ENCODE measurements at regions not wholly inside any gene's neighbourhood (a gene's known extent, or its start where the extent isn't known, plus 50 kb on each side); places are given as distances from the start of the nearest gene placed in this dataset.
"Not testable (repeated sequence)": the region's sequence is repeated elsewhere in the genome, so short reads cannot be mapped to it uniquely, and the experiment has no call there.

DNA sequence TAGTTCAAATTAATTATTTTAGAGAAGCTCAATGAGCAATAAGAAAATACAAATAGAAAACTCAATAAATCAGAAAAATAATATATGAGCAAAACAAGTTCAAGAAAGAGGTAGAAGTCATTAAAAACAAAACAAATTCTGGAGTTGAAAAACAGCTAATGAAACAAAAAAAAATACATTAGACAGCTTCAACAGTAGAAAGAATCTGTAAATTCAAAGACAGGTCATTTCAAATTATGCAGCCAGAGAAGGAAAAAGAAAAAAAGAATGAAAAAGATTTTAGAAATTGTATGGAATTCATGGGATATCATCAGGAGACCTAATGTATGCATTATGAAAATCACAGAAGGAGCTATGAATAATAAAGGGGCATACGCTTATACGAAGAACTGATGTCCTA is 795.3 kb upstream of the ADGRB3 start:
- no peak for DNase-seq

DNA sequence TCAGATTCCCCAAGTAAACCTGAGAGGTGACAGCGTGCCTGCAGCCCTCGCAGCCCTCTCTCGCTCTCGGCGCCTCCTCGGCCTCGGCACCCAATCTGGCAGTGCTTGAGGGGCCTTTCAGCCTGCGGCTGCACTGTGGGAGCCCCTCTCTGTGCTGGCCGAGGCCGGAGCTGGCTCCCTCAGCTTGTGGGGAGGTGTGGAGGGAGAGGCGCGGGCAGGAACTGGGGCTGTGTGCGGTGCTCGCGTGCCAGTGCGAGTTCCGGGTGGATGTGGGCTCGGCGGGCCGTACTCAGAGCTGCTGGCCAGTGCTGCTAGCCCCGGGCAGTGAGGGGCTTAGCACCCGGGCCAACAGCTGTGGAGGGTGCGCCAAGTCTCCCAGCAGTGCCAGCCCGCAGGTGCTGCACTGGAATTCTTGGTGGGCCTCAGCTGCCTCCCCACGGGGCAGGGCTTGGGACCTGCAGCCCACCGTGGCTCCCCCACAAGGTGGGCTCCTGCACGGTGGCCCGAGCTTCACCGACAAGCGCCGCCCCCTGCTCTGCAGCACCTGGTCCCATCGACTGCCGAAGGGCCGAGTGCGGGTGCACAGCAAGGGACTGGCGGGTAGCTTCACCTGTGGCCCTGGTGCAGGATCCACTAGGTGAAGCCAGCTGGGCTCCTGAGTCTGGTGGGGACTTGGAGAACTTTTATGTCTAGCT is 809.7 kb upstream of the ADGRB3 start:
- DNase-seq: no peak

DNA sequence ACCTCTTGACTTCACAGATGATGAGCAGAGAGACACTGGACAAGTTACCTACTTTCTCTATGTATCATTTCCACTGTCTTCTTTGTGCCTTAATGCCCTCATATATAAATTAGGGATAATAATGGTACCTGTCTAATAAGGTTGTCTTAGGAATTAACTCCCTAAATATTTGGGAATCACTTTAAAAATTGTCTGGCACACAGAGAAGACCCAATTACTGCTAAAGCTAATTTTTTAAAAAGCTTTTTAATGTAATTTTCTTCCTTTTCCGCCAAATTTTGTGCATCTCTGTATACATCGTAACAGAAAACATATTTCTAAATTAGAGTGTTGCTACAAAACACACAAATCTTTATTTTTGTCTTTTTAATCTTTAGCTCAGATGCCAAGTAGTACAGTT is 816.8 kb upstream of the ADGRB3 start:
- no peak for DNase-seq

DNA sequence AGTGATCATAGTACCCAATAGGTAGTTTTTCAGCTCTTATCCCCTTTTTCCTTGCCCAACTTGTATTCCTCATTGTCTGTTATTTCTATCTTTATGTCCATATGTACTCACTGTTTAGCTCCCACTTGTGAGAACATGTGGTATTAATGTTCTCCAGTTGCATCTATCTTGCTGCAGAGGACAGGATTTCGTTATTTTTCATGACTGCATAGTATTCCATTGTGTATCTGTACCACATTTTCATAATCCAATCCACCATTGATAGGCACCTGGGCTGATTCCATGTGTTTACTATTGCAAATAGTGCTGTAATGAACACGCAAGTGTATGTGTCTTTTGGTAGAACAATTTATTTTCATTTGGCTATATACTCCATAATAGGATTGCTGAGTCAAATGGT is 819.5 kb upstream of the ADGRB3 start:
- no peak for DNase-seq

DNA sequence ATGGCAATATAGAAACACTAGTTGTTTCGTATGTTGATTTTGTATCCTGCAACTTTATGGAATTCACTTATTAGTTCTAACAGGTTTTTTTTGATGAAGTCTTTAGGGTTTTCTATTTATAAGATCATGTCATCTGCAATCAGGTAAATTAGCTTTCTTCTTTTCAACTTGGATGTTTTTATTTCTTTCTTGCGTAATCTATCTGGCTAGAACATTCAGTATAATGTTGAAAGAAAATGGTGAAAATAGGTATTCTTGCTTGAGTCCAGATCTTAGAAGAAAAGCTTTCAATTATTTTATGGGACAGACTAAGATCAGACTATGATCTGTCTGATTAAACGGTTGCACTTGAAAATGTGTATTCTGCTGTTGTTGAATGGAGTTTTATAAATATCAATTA is 820.8 kb upstream of the ADGRB3 start:
- no peak for DNase-seq

DNA sequence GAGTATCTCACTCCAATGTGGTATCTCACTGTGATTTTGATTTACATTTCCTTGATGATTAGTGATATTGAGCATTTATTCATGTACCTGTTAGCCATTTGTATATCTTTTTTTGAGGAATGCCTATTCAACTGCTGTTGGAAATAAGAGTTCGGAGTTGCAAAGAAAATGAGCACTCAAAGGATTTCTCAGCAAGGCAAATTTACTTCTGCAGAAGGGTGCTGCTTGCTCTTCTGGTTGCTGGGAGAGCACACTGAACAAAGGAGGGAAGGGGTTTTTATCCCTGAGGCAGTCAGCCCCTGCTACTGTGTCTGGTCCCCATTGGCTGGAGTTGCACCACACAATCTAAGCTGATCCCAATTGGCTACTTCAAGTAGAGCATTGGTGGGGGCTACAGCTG is 822.4 kb upstream of the ADGRB3 start:
- no peak for DNase-seq

DNA sequence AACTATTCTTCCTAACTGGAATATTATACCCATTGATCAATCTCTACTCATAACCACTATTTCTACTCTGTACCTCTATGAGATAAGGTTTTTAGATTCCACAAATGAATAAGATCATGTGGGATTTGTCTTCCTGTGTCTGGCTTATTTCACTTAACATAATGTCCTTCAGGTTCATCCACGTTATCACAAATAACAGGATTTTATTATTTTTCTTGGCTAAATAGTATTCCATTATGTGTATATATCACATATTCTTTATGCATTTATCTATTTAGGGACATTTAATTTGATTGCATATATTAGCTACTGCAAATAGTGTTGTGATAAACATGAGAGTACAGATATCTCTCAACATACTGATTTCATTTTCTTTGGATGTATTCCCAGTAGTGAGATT is 823.0 kb upstream of the ADGRB3 start:
- DNase-seq: no peak

DNA sequence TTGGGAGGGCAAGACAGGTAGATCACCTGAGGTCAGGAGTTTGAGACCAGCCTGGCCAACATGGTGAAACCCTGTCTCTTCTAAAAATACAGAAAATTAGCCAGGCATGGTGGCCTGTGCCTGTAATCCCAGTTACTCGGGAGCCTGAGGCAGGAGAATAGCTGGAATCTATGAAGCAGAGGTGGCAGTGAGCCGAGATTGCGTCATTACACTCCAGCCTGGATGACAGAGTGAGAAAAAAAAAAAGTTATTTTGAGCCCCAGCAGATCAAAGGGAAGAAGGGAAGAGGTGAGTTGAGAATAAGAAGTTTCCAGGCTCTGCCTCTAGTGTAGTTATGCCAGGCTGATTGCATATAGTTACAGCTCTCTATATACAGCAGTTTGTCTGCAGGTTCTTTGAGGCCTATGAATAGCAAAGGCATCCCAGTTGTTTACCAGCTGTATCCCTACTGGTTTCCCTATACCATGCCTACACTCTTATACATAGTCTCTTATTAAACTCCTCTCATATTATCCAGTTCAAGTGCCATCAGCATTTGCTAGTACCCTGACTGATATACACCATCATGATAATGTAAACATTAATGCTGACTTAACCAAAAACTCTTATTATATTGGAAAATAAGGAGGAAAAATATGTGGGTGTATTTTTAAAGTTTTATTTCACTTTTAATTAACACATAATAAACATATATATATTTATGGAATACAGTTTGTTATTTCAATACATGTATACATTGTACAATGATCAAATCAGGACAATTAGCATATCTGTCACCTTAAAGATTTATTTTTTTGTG is 823.6 kb upstream of the ADGRB3 start:
- DNase-seq: no peak

DNA sequence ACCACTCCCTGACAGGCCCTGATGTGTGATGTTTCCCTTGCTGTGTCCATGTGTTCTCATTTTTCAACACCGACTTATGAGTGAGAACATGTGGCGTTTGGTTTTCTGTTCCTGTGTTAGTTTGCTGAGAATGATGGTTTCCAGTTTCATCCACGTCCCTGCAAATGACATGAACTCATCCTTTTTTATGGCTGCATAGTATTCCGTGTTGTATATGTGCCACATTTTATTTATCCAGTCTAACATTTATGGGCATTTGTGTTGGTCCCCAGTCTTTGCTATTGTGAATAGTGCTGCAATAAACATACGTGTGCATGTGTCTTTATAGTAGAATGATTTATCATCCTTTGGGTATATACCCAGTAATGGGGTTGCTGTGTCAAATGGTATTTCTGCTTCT is 830.3 kb upstream of the ADGRB3 start:
- not testable (repeated sequence) for DNase-seq

DNA sequence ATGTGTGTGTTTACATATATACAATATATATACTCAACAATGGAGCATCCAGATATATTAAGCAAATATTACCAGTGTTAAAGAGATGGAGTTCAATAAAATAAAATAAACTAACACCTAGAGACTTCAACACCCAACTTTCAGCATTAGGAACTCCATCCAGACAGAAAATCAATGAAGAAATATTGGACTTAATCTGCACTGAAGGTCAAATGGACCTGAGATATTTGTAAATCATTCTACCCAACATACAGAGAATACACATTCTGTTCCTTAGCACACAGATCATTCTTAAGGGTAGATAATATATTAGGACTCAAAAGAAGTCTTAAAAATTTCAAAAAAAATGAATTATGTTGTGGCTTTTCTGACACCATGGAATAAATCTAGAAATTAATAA is 832.3 kb upstream of the ADGRB3 start:
- no peak for DNase-seq

DNA sequence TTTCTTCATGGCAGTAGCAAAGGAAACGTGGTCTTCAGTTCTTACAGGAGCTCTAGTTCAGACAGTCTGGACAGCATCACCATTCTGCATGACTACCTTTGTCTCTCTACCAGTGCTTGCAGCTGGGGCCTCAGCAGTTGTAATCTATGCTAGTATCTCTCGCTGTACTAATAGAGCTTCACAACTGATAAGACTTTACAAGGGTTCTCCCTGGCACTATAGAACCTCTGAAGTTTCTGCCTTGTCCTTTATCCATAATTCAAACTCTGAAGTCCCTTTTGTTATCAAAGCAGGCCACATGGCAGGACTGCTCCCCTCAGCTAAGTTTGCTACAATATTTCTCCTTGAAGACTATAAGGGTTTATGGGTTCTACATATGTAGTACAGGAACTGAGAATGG is 842.1 kb upstream of the ADGRB3 start:
- no peak for DNase-seq

DNA sequence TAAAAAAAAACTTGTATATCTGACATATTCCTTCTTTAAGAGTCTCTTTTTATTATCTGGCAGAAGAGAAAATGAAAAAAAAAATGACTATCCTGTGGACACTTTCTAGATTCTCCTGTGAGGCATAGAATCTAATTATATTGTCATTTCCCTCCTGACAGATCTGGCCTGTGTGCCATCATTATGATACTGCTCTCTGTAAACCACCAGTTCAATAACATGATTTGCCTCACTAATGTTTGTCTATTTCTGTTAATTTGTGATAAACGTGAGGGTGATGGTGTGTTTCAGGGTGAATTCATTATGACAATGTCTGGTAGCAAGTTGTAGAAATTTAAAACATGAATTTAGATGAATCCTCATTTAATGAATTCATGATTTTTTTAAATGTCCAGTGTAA is 844.5 kb upstream of the ADGRB3 start:
- DNase-seq: no peak

DNA sequence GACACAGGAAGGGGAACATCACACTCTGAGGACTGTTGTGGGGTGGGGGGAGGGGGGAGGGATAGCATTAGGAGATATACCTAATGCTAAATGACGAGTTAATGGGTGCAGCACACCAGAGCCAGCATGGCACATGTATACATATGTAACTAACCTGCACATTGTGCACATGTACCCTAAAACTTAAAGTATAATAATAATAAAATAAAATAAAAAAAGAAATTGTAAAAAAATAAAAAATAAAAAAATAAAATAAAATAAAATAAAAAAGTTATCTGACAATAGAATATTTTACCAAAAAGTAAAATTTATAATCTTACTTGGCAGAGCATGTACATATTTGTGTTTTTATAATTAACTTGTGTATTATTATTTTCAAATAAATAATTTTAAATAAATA is 848.0 kb upstream of the ADGRB3 start:
- DNase-seq: not testable (repeated sequence)

DNA sequence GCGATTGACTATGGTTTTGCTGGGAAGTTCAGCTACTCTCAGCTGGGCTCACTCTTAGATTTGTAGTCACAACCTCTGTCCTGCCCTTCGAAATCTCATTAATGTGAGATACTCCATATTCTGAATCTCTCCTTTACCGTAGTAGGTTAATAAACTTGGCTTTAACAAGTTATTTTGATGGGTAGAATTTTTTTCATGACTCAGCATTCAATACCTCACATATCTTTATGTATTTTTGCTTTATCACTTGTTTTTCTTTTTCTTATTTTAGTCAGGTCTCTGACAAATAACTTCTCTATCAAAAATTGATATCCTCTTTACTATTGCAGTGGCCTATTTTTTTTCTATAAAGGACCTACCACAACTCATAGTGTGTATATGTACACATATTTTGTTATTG is 855.2 kb upstream of the ADGRB3 start:
- DNase-seq: no peak

DNA sequence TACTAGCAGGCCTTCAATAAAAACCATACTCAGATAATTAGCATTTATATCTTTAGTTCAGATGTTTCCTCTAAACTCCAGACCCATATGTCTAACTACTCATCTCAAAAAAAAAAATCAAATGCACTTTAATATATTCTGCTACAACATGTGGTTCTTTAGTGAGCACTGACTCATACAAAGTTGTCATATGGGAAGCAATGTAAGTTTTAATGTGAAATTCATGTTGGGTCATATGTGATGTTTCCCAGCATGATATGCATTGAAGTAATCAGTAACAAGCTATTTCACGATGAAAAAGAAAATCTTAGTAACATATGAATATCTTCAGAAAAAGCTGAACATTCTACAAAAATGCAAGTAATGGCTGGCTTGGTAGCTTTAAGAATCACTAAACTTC is 859.7 kb upstream of the ADGRB3 start:
- no peak for DNase-seq

DNA sequence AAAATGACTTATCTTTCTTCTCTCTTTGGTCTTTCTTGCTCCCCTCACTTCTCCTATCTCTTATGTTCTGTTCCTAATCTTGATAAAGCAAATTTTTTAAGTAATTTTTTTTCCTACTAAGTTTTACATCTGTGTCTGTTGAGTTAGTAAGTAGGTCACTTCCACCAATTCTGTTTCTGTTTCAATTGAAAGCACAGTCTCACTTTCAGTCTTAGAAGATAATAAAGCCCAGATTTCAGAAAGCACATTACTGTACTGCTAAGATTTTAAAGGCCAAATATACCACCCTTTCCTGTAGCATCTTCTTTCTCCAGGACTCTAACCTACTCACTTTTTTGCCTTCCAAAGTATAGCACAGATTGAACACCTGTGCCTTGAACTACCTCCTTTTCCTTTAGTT is 866.1 kb upstream of the ADGRB3 start:
- no peak for DNase-seq

DNA sequence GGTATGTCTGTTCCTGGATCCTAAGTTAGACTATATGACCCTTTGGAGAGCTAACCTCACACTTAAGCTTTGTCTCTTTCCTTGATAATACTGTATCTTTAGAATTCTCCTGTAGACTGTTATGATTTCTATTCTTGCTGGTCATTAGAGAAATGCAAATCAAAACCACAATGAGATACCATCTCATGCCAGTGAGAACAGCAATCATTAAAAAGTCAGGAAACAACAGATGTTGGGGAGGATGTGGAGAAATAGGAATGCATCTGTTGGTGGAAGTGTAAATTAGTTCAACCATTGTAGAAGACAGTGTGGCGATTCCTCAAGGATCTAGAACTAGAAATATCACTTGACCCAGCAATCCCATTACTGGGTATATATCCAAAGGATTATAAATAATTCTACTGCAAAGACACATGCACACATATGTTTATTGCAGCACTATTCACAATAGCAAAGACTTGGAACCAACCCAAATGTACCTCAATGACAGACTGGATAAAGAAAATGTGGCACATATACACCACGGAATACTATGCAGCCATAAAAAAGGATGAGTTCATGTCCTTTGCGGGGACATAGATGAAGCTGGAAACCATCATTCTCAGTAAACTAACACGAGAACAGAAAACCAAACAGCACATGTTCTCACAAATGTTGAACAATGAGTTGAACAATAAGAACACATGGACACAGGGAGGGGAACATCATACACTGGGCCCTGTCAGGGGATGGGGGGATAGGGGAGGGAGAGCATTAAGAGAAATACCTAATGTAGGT is 867.8 kb upstream of the ADGRB3 start:
- not testable (repeated sequence) for DNase-seq

DNA sequence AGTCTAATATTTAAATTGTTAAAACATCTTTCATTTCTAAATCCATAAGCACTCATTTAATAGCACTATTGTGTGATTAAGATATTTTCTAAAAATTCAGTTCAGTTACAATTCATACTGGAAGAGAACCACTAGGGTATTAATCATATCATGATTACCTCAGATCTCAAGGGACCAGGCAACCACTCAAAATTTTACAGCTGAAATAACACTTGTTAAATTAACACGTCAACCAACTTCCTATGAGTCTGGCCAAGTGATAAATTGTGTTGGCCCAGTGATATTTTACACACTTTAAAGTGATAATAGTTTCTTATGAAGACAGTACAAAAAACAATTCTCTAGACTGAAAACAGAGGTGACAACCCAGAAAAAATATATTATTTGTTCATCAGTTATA is 869.0 kb upstream of the ADGRB3 start:
- DNase-seq: no peak

DNA sequence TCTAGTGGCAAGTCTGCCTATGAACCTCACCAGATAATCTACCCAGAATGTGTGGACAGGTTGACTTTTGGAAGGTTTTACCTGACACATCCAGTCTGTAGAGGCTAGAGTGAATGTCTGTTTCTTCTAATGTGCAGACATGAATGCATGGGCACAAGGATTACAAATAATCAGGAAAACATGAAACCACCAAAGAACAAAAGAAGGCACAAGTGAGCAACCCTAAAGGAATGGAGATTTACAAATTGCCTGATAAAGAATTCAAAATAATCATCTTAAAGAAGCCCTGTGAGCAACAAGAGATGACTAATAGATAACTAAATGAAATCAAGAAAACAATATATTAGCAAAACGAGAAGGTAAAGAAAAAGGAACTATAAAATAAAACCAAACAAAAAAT is 876.1 kb upstream of the ADGRB3 start:
- DNase-seq: no peak

DNA sequence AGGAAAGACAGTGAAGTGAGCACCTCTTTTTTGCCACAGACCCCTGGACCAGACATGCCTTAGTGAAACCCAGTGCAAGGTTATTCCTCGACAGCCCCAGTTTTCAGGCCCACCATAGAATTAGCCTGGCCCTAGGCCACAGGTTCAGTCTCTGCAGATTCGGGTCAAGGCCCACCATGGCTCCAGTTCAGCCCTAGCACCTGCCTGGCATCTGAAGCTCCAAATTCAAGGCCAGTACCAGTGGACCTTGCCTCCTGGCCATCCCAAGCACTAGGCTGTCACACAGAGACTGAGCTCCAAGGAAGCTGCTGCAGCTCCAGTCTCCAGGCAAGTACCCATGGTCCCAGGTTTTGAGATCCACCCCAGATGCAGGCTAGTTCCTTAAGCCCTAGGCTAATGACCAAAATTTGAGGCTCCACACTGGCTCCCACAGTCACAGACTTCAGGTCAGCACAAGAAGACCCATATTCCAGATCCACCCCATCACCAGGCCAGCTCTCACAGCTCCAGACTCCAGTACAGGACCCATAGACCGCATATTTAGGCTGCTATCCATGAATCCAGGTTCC is 877.5 kb upstream of the ADGRB3 start:
- no peak for DNase-seq

DNA sequence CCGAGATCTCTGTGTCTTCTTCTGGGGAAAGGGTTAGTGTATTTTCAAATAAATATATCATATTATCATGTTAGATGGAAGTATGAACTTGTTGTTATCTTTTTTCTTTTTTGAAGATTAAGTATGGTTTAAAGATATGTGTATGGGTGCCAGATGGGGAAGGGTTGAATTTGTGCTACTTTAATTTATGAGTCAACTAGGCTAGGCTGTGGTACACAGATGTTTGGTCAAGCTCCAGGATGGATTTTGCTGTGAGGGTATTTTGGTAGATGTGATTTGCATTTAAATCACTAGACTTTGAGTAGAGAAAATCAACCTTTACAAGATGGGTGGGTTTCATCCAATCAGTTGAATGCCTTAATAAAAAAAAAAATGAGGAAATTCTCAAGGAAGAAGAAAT is 886.6 kb upstream of the ADGRB3 start:
- DNase-seq: no peak

DNA sequence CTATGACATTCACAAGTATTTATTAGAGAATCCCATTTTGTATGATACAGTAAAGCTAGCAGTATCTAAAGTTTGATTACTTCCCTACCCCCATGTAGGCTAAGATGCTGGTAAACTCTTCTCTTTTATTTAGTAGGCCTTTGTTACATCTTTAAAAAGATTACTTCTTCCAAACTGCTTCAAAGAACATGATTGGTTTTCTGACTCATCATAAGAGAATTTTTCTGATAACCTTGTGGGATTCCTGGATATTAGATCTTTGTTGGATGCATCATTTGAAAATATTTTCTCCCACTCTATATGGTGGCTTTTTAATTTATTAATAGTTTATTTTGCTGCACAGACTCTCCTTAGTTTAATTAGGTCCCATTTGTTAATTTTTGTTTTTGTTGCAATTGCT is 898.3 kb upstream of the ADGRB3 start:
- no peak for DNase-seq

DNA sequence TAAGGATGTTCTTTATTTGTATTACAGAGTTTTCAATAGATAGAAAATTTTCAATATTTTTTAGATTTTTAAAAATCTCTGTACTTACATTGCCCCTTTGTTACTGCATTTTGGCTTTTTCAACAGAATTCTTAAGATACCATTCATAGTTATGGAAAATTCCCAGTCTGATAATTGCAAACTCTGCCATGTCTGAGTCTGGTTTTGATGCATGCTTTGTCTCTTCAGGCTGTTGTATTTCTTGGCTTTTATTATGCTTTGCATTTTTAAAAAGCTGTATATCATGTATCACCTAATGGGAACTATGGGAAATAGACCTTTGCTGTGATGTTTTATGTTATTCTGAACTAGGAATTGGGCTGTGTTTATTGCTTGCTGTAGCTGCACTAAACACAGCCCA is 898.9 kb upstream of the ADGRB3 start:
- DNase-seq: no peak

DNA sequence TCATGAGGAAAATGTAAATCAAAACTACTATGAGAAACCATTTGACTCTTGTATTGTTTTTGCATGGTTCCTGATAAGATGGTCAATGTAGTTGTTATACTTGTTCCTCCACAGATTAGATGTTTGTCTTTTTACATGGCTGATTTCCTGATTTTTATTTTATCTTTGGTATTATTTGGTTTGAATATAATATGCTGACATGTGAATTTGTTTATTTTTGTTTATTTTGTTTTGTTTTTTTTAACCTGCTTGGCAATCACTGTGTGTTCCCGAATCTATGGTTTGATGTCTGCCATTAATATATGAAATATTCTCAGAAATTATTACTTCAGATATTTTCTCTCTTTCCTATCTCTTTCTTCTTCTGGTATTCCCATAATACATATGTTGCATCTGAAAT is 899.5 kb upstream of the ADGRB3 start:
- no peak for DNase-seq
